HG02885 (cell line): ENCODE measurements at regions not wholly inside any gene's neighbourhood (a gene's known extent, or its start where the extent isn't known, plus 50 kb on each side); places are given as distances from the start of the nearest gene placed in this dataset.

Source experiments
- ATAC-seq: cut with Tn5 transposase; IDR thresholded peaks from one replicate; pipeline ENCODE4 v1.9.1; 2021; ENCODE audit warnings: mild to moderate bottlenecking; ENCODE audit not compliant: unreplicated experiment, poor library complexity

DNA sequence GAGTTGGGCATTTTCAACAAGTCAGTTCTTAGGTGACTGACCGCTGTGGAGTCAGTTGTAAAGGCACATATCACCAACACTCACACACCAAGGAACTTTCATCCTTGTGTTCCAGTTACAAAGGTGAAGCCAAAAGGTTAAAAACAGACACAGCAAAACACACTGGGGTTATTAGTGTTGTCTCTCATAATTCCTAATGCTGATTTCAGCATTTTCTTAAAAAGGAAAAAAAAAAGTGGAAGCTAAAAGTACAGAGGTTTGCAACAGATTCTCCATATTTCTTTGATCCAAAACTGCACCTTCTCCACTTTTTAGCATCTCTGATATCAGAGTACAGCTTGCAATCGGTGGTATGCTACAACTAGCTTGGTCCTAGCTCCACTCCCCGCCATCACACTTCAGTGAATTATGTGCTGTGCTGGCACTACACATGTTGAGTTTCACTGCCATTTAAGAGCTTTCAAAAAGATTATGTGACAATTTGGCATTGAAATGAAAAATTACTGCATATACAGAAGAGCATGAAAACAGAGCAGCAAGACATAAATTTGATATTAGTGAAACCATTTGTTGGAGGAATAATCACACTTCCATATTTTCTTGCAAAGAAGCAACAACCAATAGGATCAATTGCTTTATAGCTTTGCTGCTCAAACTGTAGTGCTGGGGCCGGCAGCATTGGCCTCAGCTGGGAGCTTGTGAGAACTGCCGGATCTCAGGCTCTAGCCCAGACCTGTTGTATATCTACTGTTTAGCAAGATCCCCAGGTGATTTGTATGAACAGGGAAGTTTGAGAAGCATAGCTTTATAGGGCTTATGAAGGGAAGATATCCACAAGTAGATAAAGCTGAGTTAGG lies 62.3 kb upstream of the DAPL1 start:
- ATAC-seq = no peak

DNA sequence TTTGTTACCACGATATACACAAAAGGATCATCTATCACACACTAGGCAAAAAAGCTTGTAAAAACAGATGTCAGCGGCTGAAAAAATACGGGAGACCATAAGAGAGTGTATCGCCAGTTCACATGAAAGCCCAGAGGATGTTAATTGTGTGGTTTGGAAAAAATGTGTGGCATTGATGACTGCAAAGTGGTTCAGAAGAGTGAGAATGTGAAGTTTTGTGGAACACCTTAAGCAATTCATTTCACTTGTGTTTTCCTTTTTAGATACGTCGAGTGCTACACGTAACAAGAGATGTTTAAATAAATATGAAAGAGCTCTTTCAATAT lies 61.7 kb upstream of the DAPL1 start:
- ATAC-seq = no peak

GRCh38 chr2:158734442-158734841 lies 60.7 kb upstream of the DAPL1 start:
- no peak for ATAC-seq

DNA sequence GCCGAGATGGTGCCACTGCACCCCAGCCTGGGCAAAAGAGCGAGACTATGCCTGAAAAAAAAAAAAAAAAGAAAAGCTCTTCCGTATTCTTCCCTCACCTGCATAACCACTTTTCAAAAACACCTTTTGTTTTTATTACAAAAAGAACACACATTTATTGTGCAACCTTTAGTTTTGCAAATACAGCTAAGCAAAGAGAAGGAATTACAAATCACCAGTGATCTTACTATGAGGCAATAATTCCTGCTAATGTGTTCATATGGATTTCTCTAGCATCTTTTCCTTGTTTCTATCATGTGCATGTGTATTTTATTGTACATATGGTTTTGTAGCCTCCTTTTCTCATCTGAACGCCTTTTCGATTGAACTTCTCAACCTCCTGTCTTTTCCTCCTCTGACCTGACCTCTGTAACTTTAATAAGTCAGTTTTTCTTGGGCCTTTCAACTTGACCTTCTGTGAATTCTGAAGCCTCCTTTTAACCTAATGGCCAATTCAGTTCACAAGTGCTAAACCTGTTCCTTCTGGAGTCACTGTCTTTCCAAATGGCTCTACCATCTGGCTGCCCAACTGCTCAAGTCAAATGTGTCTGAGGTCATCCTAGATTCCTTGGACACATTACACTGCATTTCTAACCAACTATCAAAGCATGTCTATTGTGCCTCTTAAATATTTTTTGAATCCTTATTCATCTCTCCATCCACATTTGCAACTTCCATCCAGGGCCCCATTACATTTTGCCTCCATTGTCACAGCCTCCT lies 59.1 kb upstream of the DAPL1 start:
- no peak for ATAC-seq

DNA sequence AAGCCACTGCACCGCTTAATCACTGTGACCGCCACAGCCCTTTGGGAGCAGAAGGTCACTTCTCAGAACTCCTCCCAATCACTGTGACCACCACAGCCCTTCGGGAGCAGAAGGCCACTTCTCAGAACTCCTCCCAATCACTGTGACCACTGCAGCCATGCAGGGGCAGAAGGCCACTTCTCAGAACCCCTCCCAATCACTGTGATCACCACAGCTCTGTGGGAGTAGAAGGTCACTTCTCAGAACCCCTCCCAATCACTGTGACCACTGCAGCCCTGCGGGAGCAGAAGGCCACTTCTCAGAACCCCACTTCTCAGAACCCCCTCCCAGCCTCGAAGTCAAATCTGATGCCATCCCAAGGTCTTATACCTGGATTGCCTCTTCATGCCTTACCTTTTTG lies 56.8 kb upstream of the DAPL1 start:
- no peak for ATAC-seq

GRCh38 chr2:158740127-158740526 lies 55.0 kb upstream of the DAPL1 start:
- no peak for ATAC-seq

DNA sequence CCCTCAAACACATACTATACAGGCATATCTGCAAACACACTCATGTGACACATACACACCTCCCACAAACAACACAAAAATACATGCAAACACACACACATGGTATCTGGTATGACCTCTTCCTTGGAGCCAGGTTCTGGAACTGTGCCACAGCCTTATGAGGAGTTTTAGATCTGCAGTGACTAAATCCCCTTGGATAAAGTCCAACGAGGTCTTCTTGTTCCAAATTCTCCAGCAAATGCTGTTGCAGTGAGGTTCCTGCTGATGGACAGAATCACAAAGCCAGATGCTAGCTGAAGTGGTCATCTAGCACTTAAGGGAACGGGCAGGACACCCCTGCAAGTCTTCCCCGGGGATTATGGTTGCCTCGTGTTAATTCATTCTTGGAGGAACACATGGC lies 54.5 kb upstream of the DAPL1 start:
- ATAC-seq = no peak

- ATAC-seq = no peak
Measured at GRCh38 chr2:158741625-158742024, 53.5 kb upstream of the DAPL1 start.

DNA sequence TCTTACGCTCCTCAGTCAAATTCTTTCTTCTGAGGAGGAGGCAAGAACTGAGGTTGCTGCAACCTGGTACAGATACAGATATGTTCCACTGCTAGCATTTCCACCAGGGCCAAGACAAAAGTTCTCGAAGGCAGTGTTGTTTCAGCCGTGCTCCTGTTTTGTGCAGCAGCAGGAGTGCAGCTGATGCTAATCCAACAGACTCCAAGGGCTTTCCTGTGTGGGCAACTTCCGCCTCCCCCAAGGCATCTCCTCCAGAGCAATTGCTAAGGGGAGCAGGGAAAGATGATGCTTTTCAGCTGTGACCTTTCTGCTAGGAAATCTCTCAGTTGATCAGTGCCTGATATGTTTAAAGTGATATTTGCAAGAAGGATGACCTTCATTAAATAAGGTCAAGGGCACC lies 52.6 kb upstream of the DAPL1 start:
- no peak for ATAC-seq

DNA sequence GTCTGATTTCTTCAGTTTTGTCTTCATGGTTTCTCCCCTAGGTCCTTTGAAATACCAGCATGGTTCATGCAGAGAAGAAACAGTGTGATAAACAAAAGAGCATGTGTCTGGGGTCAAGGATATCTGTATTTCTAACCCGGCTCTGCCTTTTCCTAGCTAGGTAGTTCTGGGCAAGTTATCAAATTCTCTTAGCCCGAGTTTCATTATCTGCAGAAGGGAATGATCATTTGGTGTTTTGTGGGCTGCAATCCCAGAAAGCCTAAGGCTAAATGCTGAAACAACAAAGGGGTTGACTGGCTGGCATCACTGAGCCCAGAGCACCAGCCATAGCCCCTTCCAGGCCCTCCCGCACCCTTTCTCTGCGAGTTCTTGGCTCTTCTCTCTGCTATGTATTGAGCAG lies 51.7 kb upstream of the DAPL1 start:
- no peak for ATAC-seq

DNA sequence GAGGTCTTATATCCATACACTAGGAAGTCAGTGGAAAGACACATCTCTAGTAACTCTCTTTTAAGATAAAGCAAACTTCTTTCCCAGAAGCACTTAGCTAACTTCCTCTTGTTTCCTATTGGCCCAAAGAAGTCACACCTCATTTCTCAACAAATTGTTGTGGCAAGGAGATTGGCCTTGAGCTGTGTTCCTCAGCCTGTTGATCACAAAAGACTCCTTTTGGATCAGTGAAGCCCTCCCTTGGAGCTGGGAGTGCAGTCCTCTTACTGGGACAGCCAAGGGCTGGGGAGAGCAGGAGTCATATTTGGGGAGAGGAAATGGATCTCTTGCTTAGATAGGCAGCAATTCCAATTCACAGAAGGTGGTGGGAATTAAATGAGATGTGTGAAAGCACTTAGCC lies 51.2 kb upstream of the DAPL1 start:
- ATAC-seq = no peak

GRCh38 chr2:158745067-158745865 lies 49.9 kb upstream of the DAPL1 start:
- ATAC-seq = peak; percentile 72
